NCI-H345 treated with DMSO at 0.1 percent for 48 hours (cell line): ENCODE measurements at regions not wholly inside any gene's neighbourhood (a gene's known extent, or its start where the extent isn't known, plus 50 kb on each side); places are given as distances from the start of the nearest gene placed in this dataset.

ENCODE experiments used
- DNase-seq: peaks from one replicate; lab custom pipeline; 2025; ENCODE audit not compliant: unreplicated experiment; lab: John Stamatoyannopoulos, UW

GRCh38 chr19:27750391-27751043, 1462.4 kb downstream of the UQCRFS1 start:
- DNase-seq = no peak

- no peak for DNase-seq
Measured at GRCh38 chr19:27748551-27749152, 1464.3 kb downstream of the UQCRFS1 start.

GRCh38 chr19:27746691-27747380, 1466.1 kb downstream of the UQCRFS1 start:
- no peak for DNase-seq

- no peak for DNase-seq
Measured at GRCh38 chr19:27745978-27746542, 1466.9 kb downstream of the UQCRFS1 start.

GRCh38 chr19:27744926-27745768, 1467.8 kb downstream of the UQCRFS1 start:
- DNase-seq = no peak

GRCh38 chr19:27742041-27742440, 1470.9 kb downstream of the UQCRFS1 start:
- DNase-seq = no peak

- no peak for DNase-seq
Measured at GRCh38 chr19:27741236-27741635, 1471.7 kb downstream of the UQCRFS1 start.

- DNase-seq = no peak
Measured at GRCh38 chr19:27740396-27740795, 1472.6 kb downstream of the UQCRFS1 start.

GRCh38 chr19:27738569-27739193, 1474.3 kb downstream of the UQCRFS1 start:
- DNase-seq = no peak

- no peak for DNase-seq
Measured at GRCh38 chr19:27736225-27736624, 1476.7 kb downstream of the UQCRFS1 start.

GRCh38 chr19:27735314-27735713, 1477.6 kb downstream of the UQCRFS1 start:
- no peak for DNase-seq

GRCh38 chr19:27734496-27735220, 1478.3 kb downstream of the UQCRFS1 start:
- DNase-seq = no peak

GRCh38 chr19:27733551-27734266, 1479.2 kb downstream of the UQCRFS1 start:
- no peak for DNase-seq

GRCh38 chr19:27729332-27729731, 1483.6 kb downstream of the UQCRFS1 start:
- no peak for DNase-seq

GRCh38 chr19:27722625-27723024, 1490.3 kb downstream of the UQCRFS1 start:
- DNase-seq = no peak

- DNase-seq = no peak
Measured at GRCh38 chr19:27720155-27720554, 1492.8 kb downstream of the UQCRFS1 start.

- DNase-seq = no peak
Measured at GRCh38 chr19:27719034-27719433, 1493.9 kb downstream of the UQCRFS1 start.

- no peak for DNase-seq
Measured at GRCh38 chr19:27718234-27718633, 1494.7 kb downstream of the UQCRFS1 start.

GRCh38 chr19:27717825-27718224, 1495.1 kb downstream of the UQCRFS1 start:
- DNase-seq = no peak
